ENCODE measurements at regions not wholly inside any gene's neighbourhood (a gene's known extent, or its start where the extent isn't known, plus 50 kb on each side); places are given as distances from the start of the nearest gene placed in this dataset.

- intact Hi-C loops (cut with DNase I; ENCODE audit: low total_unique reads), result no loop called here
- TF ChIP-seq POLR2A (IDR thresholded peaks at IDR 0.05), result no peak
- TF ChIP-seq CTCF (IDR thresholded peaks at IDR 0.05), result no peak
- H3K4me3 ChIP-seq (ENCODE audit: low read depth, poor library complexity, severe bottlenecking), result no peak overlapping the region
- 89 to 91% methylated on average over 3 of the region's 3 CpGs for WGBS, 2 donors
- peak in 1 of 2 donors; percentile 63 for DNase-seq (ENCODE audit: low spot score in 2 of 2)
Measured at GRCh38 chr10:128868481-128868880, 598.6 kb upstream of the MGMT start.

GRCh38 chr10:128869101-128869749, 597.8 kb upstream of the MGMT start:
- 79 to 85% methylated on average over 15 of the region's 15 CpGs for WGBS, 2 donors
- intact Hi-C loops (cut with DNase I; ENCODE audit: low total_unique reads), result no loop called here
- no peak for TF ChIP-seq POLR2A (IDR thresholded peaks at IDR 0.05)
- no peak for TF ChIP-seq CTCF (IDR thresholded peaks at IDR 0.05)
- H3K4me3 ChIP-seq (ENCODE audit: low read depth, poor library complexity, severe bottlenecking), result no peak overlapping the region
- peak; percentile 5 to 42 for DNase-seq (ENCODE audit: low spot score in 2 of 2)

- no peak overlapping the region for H3K4me3 ChIP-seq (ENCODE audit: low read depth, poor library complexity, severe bottlenecking)
- intact Hi-C loops (cut with DNase I; ENCODE audit: low total_unique reads), result no loop called here
- TF ChIP-seq POLR2A (IDR thresholded peaks at IDR 0.05) (no peak), CTCF (IDR thresholded peaks at IDR 0.05) (no peak)
- DNase-seq (ENCODE audit: low spot score in 2 of 2), result peak in 1 of 2 donors; percentile 29
- 79 to 88% methylated on average over 11 of the region's 11 CpGs for WGBS, 2 donors
Measured at GRCh38 chr10:128870830-128871597, 596.0 kb upstream of the MGMT start.

DNA sequence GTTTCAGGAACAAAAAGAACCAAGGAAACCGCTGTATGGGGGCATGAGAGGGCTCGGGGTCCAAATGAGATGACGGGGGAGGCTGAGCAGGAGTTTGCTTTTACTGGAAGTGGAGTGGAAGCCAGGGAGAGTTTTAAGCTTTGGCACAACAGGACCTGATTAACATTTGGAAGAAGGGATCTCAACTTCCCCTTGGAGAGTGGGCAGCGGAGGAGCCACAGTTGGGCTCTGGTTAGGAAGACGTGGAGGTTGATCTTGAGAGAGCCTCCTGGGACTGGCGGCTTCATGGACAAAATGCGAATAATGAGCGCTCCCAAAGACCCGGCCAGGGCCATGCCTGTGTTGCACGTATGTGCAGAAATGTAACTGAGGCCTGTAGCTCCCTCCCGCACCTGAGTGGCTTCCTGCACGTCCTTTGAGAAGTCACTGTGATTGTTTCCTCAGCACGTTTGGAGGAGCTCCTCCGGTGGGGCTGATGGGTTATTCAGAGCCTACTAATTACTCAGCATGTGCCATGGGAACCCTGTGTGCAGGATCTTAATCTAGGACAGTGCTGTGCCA, 595.3 kb upstream of the MGMT start:
- peak in 1 of 2 donors; percentile 74 for DNase-seq (ENCODE audit: low spot score in 2 of 2)
- TF ChIP-seq POLR2A (IDR thresholded peaks at IDR 0.05), result no peak
- no peak for TF ChIP-seq CTCF (IDR thresholded peaks at IDR 0.05)
- intact Hi-C loops (cut with DNase I; ENCODE audit: low total_unique reads), result no loop called here
- WGBS, 2 donors, result 91 to 94% methylated on average over 14 of the region's 14 CpGs
- no peak overlapping the region for H3K4me3 ChIP-seq (ENCODE audit: low read depth, poor library complexity, severe bottlenecking)

DNA sequence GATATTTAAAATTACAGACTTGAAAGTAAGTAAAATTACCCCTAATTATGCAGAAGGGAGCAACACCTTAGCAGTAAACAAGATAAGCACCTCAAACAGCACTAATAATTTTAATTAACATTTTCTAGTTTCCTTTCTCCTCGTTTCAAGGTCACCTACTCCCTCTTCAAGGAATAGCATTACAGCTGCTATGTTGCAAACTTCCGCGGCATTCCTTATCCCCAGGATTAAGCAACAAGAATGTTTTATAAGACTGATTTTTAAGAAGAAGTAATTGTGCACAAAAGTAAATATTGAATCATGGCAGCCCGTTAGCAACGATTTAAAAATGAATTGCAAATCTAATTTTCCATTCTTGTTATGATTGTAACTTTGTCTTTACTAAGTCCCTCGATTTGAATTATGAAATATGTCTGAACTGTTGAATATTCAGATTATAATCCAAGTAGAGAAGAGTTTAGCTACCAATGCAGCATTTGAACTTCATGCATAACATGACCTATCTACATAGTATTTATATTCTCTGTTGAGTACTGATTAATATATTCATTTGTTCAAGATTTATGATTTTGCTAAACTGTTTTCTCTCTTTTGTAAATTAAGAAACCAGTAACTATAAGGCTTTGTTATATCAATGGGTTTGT, 593.5 kb upstream of the MGMT start:
- 79 to 85% methylated on average over 6 of the region's 6 CpGs for WGBS, 2 donors
- TF ChIP-seq CTCF (IDR thresholded peaks at IDR 0.05) (no peak), POLR2A (IDR thresholded peaks at IDR 0.05) (no peak)
- intact Hi-C loops (cut with DNase I; ENCODE audit: low total_unique reads), result no loop called here
- no peak for DNase-seq (ENCODE audit: low spot score in 2 of 2)
- H3K4me3 ChIP-seq (ENCODE audit: low read depth, poor library complexity, severe bottlenecking), result no peak overlapping the region

All from lower leg skin (tissue), 4 donors.